ENCODE measurements at regions not wholly inside any gene's neighbourhood (a gene's known extent, or its start where the extent isn't known, plus 50 kb on each side); places are given as distances from the start of the nearest gene placed in this dataset.

GRCh38 chr16:49937886-49938285, 82.0 kb upstream of the ZNF423 start:
- DNase-seq (no peak), ATAC-seq (ENCODE audit: poor library complexity) (no peak)
- ChIA-PET CTCF (no interaction called here), POLR2A (no interaction called here)
- no peaks in the 10 kb centered on the region for H3K4me1 ChIP-seq (ENCODE audit: insufficient read depth, low read length)
- H3K36me3 ChIP-seq (ENCODE audit: insufficient read depth, low read length), result no peaks in the 10 kb centered on the region
- peaks cover 0 to 3% of the 10 kb centered on the region in 2 experiments for H3K9me3 ChIP-seq (ENCODE audit: control insufficient read depth in 1 of 2, insufficient read depth in 1 of 2, low read length in 2 of 2)
- no peaks in the 10 kb centered on the region for H3K36me3 Mint-ChIP-seq (ENCODE audit: low read depth)
- H3K27me3 ChIP-seq (ENCODE audit: control insufficient read depth in 1 of 2, insufficient read depth in 2 of 2, low read length in 2 of 2), result peaks cover 4 to 8% of the 10 kb centered on the region in 2 experiments
- no peaks in the 10 kb centered on the region for H3K4me1 Mint-ChIP-seq (ENCODE audit: low read depth)
- H3K27ac ChIP-seq (ENCODE audit: low read depth in 1 of 2, low read length in 2 of 2), result no peak overlapping the region
- TF ChIP-seq, protein P1, sequence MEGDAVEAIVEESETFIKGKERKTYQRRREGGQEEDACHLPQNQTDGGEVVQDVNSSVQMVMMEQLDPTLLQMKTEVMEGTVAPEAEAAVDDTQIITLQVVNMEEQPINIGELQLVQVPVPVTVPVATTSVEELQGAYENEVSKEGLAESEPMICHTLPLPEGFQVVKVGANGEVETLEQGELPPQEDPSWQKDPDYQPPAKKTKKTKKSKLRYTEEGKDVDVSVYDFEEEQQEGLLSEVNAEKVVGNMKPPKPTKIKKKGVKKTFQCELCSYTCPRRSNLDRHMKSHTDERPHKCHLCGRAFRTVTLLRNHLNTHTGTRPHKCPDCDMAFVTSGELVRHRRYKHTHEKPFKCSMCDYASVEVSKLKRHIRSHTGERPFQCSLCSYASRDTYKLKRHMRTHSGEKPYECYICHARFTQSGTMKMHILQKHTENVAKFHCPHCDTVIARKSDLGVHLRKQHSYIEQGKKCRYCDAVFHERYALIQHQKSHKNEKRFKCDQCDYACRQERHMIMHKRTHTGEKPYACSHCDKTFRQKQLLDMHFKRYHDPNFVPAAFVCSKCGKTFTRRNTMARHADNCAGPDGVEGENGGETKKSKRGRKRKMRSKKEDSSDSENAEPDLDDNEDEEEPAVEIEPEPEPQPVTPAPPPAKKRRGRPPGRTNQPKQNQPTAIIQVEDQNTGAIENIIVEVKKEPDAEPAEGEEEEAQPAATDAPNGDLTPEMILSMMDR (IDR thresholded peaks at IDR 0.05), result no peak
- intact Hi-C loops (cut with DNase I, micrococcal nuclease), result no loop called here
- H3K27ac Mint-ChIP-seq, result no peak overlapping the region
- H3K4me3 ChIP-seq (ENCODE audit: low read length), result no peak overlapping the region
- peaks cover 32% of the 10 kb centered on the region for H3K27me3 Mint-ChIP-seq
- no peak overlapping the region for H3K4me3 Mint-ChIP-seq
- H3K9me3 Mint-ChIP-seq, result peaks cover 6% of the 10 kb centered on the region

- Histone ChIP-seq H3K27ac (ENCODE audit: low read depth in 1 of 2, low read length in 2 of 2) (no peak overlapping the region), H3K36me3 (ENCODE audit: insufficient read depth, low read length) (no peaks in the 10 kb centered on the region), H3K27me3 (ENCODE audit: control insufficient read depth in 1 of 2, insufficient read depth in 2 of 2, low read length in 2 of 2) (peaks cover 0 to 5% of the 10 kb centered on the region in 2 experiments), H3K4me1 (ENCODE audit: insufficient read depth, low read length) (no peaks in the 10 kb centered on the region), H3K4me3 (ENCODE audit: low read length) (no peak overlapping the region), H3K9me3 (ENCODE audit: control insufficient read depth in 1 of 2, insufficient read depth in 1 of 2, low read length in 2 of 2) (peaks cover 0 to 3% of the 10 kb centered on the region in 2 experiments)
- DNase-seq (no peak), ATAC-seq (ENCODE audit: poor library complexity) (no peak)
- intact Hi-C loops (cut with DNase I, micrococcal nuclease), result no loop called here
- Mint-ChIP-seq H3K9me3 (peaks cover 6% of the 10 kb centered on the region), H3K4me1 (ENCODE audit: low read depth) (no peaks in the 10 kb centered on the region), H3K36me3 (ENCODE audit: low read depth) (no peaks in the 10 kb centered on the region), H3K27ac (no peak overlapping the region), H3K27me3 (peaks cover 28% of the 10 kb centered on the region), H3K4me3 (no peak overlapping the region)
- CTCF ChIA-PET, result no interaction called here
- TF ChIP-seq, protein P1 (IDR thresholded peaks at IDR 0.05), result no peak
- POLR2A ChIA-PET, result no interaction called here
These were observed 83.6 kb upstream of the ZNF423 start for GRCh38 chr16:49939495-49939894.

- TF ChIP-seq, protein P1 (IDR thresholded peaks at IDR 0.05), result no peak
- POLR2A ChIA-PET, result no interaction called here
These were observed 84.4 kb upstream of the CNEP1R1 start for GRCh38 chr16:49940464-49941224.

More at GRCh38 chr16:49940464-49941224, 84.4 kb upstream of the CNEP1R1 start:
- Mint-ChIP-seq H3K4me3 (no peak overlapping the region), H3K4me1 (ENCODE audit: low read depth) (no peaks in the 10 kb centered on the region), H3K27me3 (peaks cover 28% of the 10 kb centered on the region), H3K9me3 (peaks cover 6% of the 10 kb centered on the region), H3K36me3 (ENCODE audit: low read depth) (no peaks in the 10 kb centered on the region), H3K27ac (no peak overlapping the region)
- Histone ChIP-seq H3K9me3 (ENCODE audit: control insufficient read depth in 1 of 2, insufficient read depth in 1 of 2, low read length in 2 of 2) (peaks cover 0 to 3% of the 10 kb centered on the region in 2 experiments), H3K4me3 (ENCODE audit: low read length) (no peak overlapping the region), H3K4me1 (ENCODE audit: insufficient read depth, low read length) (no peaks in the 10 kb centered on the region), H3K27me3 (ENCODE audit: control insufficient read depth in 1 of 2, insufficient read depth in 2 of 2, low read length in 2 of 2) (peaks cover 0 to 5% of the 10 kb centered on the region in 2 experiments), H3K27ac (ENCODE audit: low read depth in 1 of 2, low read length in 2 of 2) (no peak overlapping the region), H3K36me3 (ENCODE audit: insufficient read depth, low read length) (no peaks in the 10 kb centered on the region)
- ATAC-seq (ENCODE audit: poor library complexity) (no peak), DNase-seq (no peak)
- intact Hi-C loops (cut with DNase I, micrococcal nuclease), result no loop called here
- CTCF ChIA-PET, result interaction anchor here (0.5 kb wide), 1 partner anchor 22 kb away, joined by 3 read pairs; no protein-coding TSS in a partner anchor
